Smooth muscle cell of the brain vasculature (primary cell): ENCODE measurements at regions not wholly inside any gene's neighbourhood (a gene's known extent, or its start where the extent isn't known, plus 50 kb on each side); places are given as distances from the start of the nearest gene placed in this dataset.
"Not testable (repeated sequence)": the region's sequence is repeated elsewhere in the genome, so short reads cannot be mapped to it uniquely, and the experiment has no call there.

Experiments used
- DNase-seq: peaks from one replicate; pipeline ENCODE4 v3.0.0-alpha.2; 2012; ENCODE audit warnings: low read depth, low spot score

DNA sequence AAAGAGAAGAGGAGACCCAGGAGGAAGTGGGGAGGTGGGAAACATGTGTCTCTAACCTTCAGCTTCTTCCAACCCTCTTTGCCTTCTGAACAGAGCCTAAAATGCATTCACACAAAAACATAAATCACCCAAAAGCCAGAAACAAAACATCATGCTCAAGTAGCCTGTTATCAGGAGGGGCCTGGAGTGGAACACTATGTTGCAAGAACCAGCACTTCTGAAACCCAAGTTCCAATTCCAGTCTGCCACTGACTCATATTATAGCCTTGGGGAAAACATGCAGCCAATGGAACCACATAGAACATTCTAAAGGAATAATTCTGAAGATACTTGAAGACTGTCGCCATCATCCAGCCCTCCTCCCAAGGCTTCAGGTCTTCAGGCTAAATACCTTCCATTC, 169.8 kb upstream of the PLXNC1 start:
- DNase-seq: no peak

DNA sequence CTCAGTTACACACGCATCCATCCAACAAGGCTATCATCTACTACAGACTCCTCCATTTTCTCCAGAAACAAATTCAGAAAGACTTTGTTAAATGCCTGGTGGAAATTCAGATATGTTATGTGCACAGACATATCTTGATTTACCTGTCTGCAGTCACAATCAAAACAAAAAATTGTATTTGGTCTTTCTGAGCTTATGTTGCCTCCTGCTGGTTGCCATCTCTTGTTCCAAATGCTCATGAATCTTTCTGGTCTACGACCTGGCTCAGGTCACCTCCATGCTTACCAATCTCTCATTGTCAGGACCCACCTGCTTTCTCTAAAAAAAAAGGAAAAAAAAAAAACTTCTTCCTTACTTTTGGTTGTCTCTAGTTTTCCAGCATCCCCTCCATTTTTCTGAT, 169.2 kb upstream of the PLXNC1 start:
- DNase-seq: no peak

DNA sequence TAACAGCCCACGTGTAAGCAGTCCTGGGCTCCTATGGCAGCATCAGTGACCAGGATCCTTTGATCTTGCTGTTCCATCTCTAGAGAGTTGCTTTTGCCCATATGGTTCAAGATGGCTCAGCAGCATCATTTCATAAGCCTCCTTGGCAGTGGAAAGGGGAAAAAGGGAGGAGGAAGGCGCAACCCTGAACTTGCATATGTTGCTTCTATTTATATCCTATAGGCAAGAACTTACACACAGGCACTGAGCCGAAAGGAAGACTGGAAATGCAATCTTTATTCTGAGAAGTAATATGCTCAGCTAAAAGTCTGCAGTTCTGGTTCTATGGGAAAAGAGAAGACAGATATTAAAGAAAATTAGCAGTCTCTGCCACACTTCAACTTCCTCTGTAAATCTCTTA, 167.7 kb upstream of the PLXNC1 start:
- no peak for DNase-seq

- DNase-seq: no peak
Observed at GRCh38 chr12:93981411-93981810, 167.0 kb upstream of the PLXNC1 start.

DNA sequence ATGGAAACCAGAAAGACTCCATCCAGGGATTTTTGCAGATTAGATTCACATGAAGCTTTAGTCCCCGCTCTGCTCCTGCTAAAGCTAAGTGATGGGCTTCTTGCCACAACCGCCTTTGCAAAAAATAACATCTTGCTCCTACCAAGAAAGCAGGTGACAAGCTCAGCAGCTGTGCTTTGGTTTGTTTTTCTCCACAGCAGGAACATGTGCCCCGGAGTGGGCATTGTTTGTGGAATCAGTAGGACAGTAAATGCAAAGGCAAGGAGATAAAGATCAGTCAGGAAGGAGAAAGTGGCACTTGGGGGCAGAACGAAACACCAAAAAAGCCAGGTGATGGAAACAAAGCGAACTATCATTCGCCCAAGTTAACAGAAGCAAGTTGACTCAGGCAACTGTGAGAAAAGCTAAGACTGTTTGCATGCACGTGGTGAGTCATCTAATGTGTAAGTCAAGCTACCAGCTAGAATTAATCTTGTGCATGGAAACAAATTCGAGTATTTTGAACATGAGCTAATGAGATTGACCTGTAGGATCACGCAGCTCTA, 165.5 kb upstream of the PLXNC1 start:
- peak; percentile 41 for DNase-seq

GRCh38 chr12:93984005-93984404, 164.4 kb upstream of the PLXNC1 start:
- DNase-seq: no peak

GRCh38 chr12:93989949-93990348, 158.4 kb upstream of the PLXNC1 start:
- DNase-seq: no peak

DNA sequence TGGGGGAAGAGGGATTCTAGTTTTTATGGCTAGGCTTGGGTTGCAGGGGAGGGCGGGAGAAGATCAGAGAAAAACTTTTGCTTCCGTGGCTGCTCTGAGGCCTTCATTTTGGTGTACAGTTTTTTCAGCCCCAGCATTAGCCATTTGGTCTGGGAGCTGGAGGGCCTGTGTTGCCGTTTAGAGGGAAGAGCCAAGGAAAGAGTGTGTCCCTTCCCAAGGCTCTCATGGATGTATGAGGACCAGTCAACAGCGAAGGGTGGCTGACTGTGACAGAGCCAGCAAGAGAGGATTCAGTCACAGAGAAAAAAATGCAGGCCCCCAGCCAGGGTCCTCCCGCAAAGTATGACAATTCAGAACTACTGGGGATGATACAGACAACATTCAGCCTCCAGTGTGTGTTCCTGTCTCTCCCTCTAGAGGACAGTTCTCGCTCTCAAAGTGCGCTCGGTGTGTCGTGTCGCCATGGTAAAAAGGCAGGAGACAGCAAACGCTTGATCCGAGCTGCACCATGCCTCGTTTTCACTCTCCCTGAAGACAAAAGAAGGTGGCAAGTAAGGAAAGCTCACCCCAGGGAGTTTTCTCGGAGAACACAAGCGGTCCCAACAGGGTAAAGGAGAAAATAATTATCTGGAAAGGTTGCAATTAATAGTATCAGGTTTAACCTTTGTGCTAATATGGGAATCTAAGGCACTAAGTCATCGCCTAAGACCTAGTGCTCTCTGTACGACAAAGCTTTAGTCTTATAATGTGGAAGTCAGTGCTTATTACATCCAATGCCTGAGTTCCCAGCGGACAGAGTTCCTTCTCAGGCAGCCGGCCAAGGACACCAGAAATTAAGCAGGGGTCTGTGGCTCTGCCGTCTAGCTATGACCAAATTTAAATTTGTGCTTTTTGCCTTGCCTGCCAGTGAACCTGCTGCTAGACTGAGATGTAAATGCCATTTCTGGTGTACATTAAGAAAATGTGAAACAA, 157.3 kb upstream of the PLXNC1 start:
- DNase-seq: peak; percentile 13

DNA sequence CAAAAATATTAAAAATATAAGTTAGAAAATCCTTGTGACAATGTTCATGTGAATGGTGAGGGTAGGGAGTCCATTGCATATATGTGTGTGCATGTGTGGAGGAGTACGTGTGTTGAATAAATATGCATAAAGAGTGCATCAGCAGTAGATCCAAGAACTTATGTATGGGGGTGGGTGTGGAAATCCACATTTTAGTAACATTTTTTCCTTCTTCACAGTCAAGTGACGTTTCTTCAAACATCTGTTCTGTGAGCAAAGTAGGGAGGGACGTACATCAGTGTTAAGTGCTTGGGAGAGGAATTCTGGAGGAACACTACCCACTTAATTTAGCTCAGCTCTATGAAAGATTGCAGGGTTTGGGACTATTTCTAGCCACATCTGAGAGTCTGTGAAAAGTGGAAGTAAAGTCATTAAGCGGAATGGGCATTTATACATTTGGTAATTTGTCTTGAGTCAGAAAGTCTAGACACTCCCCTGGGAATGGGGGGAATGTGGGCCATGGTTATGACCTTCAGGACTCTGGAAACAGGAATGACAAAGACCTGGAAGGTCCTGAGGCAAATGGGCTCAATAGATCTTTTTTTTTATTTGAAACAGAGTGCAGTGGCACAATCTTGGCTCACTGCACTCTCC, 156.4 kb upstream of the PLXNC1 start:
- no peak for DNase-seq

GRCh38 chr12:93994721-93995120, 153.7 kb upstream of the PLXNC1 start:
- no peak for DNase-seq

- DNase-seq: no peak
Observed at GRCh38 chr12:93996321-93996720, 152.1 kb upstream of the PLXNC1 start.

GRCh38 chr12:94001691-94002090, 146.7 kb upstream of the PLXNC1 start:
- no peak for DNase-seq

GRCh38 chr12:94002925-94003324, 145.5 kb upstream of the PLXNC1 start:
- DNase-seq: not testable (repeated sequence)

DNA sequence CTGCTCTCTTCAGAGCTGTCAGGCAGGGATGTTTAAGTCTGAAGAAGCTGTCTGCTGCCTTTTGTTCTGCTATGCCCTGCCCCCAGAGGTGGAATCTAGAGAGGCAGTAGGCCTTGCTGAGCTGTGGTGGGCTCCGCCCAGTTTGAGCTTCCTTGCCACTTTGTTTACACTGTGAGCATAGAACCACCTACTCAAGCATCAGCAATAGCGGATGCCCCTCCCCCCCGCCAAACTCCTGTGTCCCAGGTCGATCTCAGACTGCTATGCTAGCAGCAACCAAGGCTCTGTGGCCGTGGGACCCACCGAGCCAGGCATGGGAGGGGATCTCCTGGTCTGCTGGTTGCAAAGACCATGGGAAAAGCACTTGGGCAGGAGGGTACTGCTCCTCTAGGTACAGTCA, 140.5 kb upstream of the PLXNC1 start:
- not testable (repeated sequence) for DNase-seq

DNA sequence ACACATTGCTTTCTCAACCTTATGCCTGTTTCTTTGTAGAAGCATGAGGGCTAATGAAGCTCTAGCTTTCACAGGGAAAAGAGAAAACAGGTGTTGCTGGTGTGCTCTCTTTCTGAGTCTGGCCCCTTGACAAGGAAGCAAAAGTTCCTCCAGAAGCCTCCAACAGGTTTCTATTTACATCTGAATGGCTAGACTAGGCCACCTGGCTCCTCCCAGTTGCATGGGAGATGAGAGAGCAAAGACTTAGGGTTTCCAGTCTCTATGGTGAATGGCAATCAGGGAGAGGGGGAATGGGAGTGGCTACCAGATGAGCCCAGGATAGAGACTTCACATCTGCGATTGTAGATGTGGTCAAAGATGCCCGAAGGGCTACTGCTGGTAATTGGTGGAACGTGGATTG, 138.1 kb upstream of the PLXNC1 start:
- DNase-seq: no peak

DNA sequence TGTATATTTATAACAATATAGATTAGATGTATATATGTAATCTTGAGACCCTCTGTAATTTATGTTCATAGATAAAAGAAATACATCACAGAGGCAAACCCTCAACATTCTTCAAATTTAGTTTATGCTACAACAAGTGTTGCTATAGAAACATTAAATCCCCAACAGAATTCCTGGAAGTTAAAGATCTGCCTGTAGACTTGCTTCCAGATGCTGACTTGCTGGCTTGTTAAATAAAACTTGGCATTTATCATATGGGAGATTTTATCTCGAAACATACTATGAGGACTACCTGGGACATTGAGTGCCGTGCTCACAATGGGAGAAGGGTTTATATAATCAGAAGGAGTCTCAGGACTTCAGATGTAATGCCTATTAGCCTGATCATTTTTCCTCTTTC, 136.3 kb upstream of the PLXNC1 start:
- DNase-seq: no peak

DNA sequence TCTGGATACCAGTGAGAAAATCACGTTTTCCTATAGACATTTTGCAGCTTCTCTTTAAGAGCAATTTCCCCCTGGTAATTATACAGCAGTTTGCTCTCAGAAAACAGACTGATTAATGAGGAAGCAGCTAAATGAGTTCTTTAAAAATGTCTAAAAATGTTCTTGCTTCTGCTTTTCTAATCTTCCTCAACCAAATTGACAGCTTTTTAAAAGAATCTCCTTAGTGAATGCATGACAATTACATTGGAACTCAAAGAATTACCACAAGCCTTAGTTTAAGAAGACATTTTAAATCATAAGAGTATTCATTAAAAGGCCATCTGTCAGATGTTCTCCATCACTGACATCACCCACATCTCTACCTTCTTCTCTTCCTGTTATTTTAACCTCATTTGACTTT, 135.8 kb upstream of the PLXNC1 start:
- DNase-seq: no peak

GRCh38 chr12:94017247-94017646, 131.1 kb upstream of the PLXNC1 start:
- not testable (repeated sequence) for DNase-seq

- DNase-seq: no peak
Observed at GRCh38 chr12:94020335-94020734, 128.0 kb upstream of the PLXNC1 start.

DNA sequence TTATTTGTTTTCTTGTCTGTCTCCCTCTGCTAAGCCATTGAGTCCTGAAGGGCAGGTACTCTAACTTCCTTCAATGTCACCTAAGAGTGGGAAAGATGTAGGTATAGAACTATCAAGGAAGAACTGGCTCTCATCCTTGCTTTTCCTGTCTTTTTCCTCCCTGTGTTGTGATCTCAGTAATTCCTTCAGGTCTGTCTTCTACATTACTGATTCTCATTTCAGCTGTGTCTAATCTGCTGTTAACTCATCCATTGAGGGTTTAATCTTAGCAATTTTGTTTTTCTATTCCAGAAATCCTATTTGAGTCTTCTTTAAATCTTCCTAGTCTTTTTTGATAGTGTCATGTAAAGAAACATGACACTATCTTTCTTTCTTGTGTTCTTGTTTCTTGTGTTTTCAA, 124.5 kb upstream of the PLXNC1 start:
- DNase-seq: no peak

DNA sequence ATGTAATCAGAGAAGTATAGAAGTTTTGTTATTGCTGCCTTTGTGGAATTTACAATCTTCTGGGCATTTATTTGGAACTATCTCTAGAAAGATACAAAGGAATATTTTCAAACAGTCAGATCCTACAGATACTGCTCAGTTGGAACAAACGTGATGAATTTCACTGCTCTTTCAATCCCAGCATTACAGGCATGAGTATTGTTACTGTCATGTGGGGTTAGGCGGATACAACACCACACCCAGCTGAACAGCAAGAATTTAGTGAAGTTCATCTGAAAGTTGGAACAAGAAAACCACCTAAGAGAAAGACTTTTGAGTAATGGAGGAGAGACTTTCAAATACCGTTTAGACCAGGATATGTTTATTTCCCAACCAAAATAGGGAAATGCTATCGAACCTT, 123.3 kb upstream of the PLXNC1 start:
- no peak for DNase-seq

GRCh38 chr12:94025756-94026155, 122.6 kb upstream of the PLXNC1 start:
- no peak for DNase-seq

- DNase-seq: no peak
Observed at GRCh38 chr12:94026596-94026995, 121.8 kb upstream of the PLXNC1 start.
